ENCODE measurements at regions not wholly inside any gene's neighbourhood (a gene's known extent, or its start where the extent isn't known, plus 50 kb on each side); places are given as distances from the start of the nearest gene placed in this dataset.

- Histone ChIP-seq H3K36me3 (no peaks in the 10 kb centered on the region), H3K4me3 (no peak overlapping the region), H3K9me3 (no peaks in the 10 kb centered on the region), H3K4me1 (no peaks in the 10 kb centered on the region), H3K27me3 (no peaks in the 10 kb centered on the region), H3K27ac (no peak overlapping the region)
- TF ChIP-seq POLR2AphosphoS5 (IDR thresholded peaks at IDR 0.05) (no peak), CTCF (IDR thresholded peaks at IDR 0.05) (no peak), POLR2A (IDR thresholded peaks at IDR 0.05) (no peak), EP300 (IDR thresholded peaks at IDR 0.05) (no peak)
- WGBS, 2 donors = 87 to 90% methylated on average over 1 of the region's 1 CpG
- ATAC-seq (ENCODE audit: low FRiP score in 2 of 2) (no peak), DNase-seq (no peak)
Observed at GRCh38 chr4:108317377-108317776, 148.6 kb upstream of the LEF1 start.

- DNase-seq (no peak), ATAC-seq (ENCODE audit: low FRiP score in 2 of 2) (no peak)
- Histone ChIP-seq H3K4me3 (no peak overlapping the region), H3K27ac (no peak overlapping the region), H3K9me3 (no peaks in the 10 kb centered on the region), H3K36me3 (no peaks in the 10 kb centered on the region), H3K4me1 (no peaks in the 10 kb centered on the region), H3K27me3 (no peaks in the 10 kb centered on the region)
- TF ChIP-seq CTCF (IDR thresholded peaks at IDR 0.05) = no peak
- TF ChIP-seq POLR2AphosphoS5 (IDR thresholded peaks at IDR 0.05) = no peak
- no peak for TF ChIP-seq EP300 (IDR thresholded peaks at IDR 0.05)
- no peak for TF ChIP-seq POLR2A (IDR thresholded peaks at IDR 0.05)
- WGBS, 2 donors = 86 to 92% methylated on average over 3 of the region's 3 CpGs
Observed at GRCh38 chr4:108315694-108316093, 147.0 kb upstream of the LEF1 start.

GRCh38 chr4:108314900-108315589 lies 146.3 kb upstream of the LEF1 start:
- TF ChIP-seq EP300 (IDR thresholded peaks at IDR 0.05) = no peak
- no peak for TF ChIP-seq CTCF (IDR thresholded peaks at IDR 0.05)
- no peak for TF ChIP-seq POLR2AphosphoS5 (IDR thresholded peaks at IDR 0.05)
- no peak for TF ChIP-seq POLR2A (IDR thresholded peaks at IDR 0.05)
- Histone ChIP-seq H3K9me3 (no peaks in the 10 kb centered on the region), H3K4me1 (no peaks in the 10 kb centered on the region), H3K27me3 (no peaks in the 10 kb centered on the region), H3K4me3 (no peak overlapping the region), H3K36me3 (no peaks in the 10 kb centered on the region), H3K27ac (no peak overlapping the region)
- DNase-seq = no peak
- 65 to 69% methylated on average over 8 of the region's 8 CpGs for WGBS, 2 donors
- ATAC-seq (ENCODE audit: low FRiP score in 2 of 2) = no peak

GRCh38 chr4:108313546-108314339 lies 145.0 kb upstream of the LEF1 start:
- no peaks in the 10 kb centered on the region for H3K4me1 ChIP-seq
- DNase-seq (no peak), ATAC-seq (ENCODE audit: low FRiP score in 2 of 2) (no peak)
- H3K4me3 ChIP-seq = no peak overlapping the region
- H3K27me3 ChIP-seq = no peaks in the 10 kb centered on the region
- H3K36me3 ChIP-seq = no peaks in the 10 kb centered on the region
- TF ChIP-seq EP300 (IDR thresholded peaks at IDR 0.05) = no peak
- no peaks in the 10 kb centered on the region for H3K9me3 ChIP-seq
- H3K27ac ChIP-seq = no peak overlapping the region
- 81 to 88% methylated on average over 5 of the region's 5 CpGs for WGBS, 2 donors

GRCh38 chr4:108311313-108311712 lies 142.6 kb upstream of the LEF1 start:
- DNase-seq (no peak), ATAC-seq (ENCODE audit: low FRiP score in 2 of 2) (no peak)
- Histone ChIP-seq H3K4me3 (no peak overlapping the region), H3K9me3 (no peaks in the 10 kb centered on the region), H3K36me3 (no peaks in the 10 kb centered on the region), H3K27ac (no peak overlapping the region), H3K4me1 (no peaks in the 10 kb centered on the region), H3K27me3 (no peaks in the 10 kb centered on the region)
- 83 to 86% methylated on average over 1 of the region's 1 CpG for WGBS, 2 donors
- TF ChIP-seq EP300 (IDR thresholded peaks at IDR 0.05) (no peak), POLR2AphosphoS5 (IDR thresholded peaks at IDR 0.05) (no peak), POLR2A (IDR thresholded peaks at IDR 0.05) (no peak), CTCF (IDR thresholded peaks at IDR 0.05) (no peak)
